Breast epithelium (tissue), 3 donors: ENCODE measurements at regions not wholly inside any gene's neighbourhood (a gene's known extent, or its start where the extent isn't known, plus 50 kb on each side); places are given as distances from the start of the nearest gene placed in this dataset.

ENCODE experiments used
- CTCF ChIP-seq, 3 donors: fragments of 450-650 bp; IDR thresholded peaks; one replicate each; pipeline ENCODE4 v1.5.1; 2016 to 2017; ENCODE audit warnings: antibody characterized with exemption in 3 of 3, mild to moderate bottlenecking in 3 of 3, moderate library complexity in 3 of 3
- POLR2A ChIP-seq: fragments of 450-650 bp; IDR thresholded peaks from one replicate; pipeline ENCODE4 v1.6.1; 2016; ENCODE audit warnings: antibody characterized with exemption, mild to moderate bottlenecking, moderate library complexity

- TF ChIP-seq CTCF (IDR thresholded peaks at IDR 0.05) (no peak), POLR2A (no peak)
These were observed 128.9 kb upstream of the ZNF184 start for GRCh38 chr6:27601668-27602254.
